ENCODE measurements at regions not wholly inside any gene's neighbourhood (a gene's known extent, or its start where the extent isn't known, plus 50 kb on each side); places are given as distances from the start of the nearest gene placed in this dataset.

DNA sequence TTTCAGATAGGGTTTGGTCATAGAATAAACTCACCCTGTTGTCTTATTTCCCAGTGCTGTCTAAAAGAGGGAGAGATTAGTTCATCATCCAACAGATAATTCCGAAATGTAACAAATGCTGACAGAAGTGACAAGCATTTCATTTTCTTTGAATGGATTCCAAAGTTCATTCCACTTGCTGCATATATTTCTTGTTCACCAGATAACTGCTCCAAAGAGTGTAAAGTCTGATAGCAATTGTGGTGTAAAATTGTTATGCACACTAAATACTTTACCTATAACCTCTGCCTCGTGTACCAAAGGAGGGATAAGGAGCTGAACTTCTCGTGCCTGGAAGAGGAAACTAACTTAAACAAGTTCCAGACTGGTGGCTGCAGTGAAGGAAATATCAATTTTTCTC, 290.0 kb upstream of the ADAMTSL1 start:
- CTCF ChIA-PET (ENCODE audit: low intra/inter-chr PET ratio, low total read pairs): no interaction called here
- no peak overlapping the region for H3K4me2 ChIP-seq (ENCODE audit: low read depth, low read length)
- intact Hi-C loops (cut with micrococcal nuclease; ENCODE audit: unreplicated experiment): no loop called here

More for the DNA sequence above, 290.0 kb upstream of the ADAMTSL1 start:
- TF ChIP-seq ZNF839 (CRISPR knock-in tag; IDR thresholded peaks at IDR 0.05; ENCODE audit: borderline replicate concordance): no peak
- TF ChIP-seq SRY (CRISPR knock-in tag; IDR thresholded peaks at IDR 0.05): no peak
- no peak for TF ChIP-seq ZNF121 (CRISPR knock-in tag; IDR thresholded peaks at IDR 0.05)
- TF ChIP-seq ZNF598 (CRISPR knock-in tag; IDR thresholded peaks at IDR 0.05; ENCODE audit: borderline replicate concordance): no peak
- no peak for TF ChIP-seq USF2 (IDR thresholded peaks at IDR 0.05; ENCODE audit: low read depth, low read length)
- no peak for TF ChIP-seq USF2 (CRISPR knock-in tag; IDR thresholded peaks at IDR 0.05; ENCODE audit: borderline replicate concordance)
- no peak for TF ChIP-seq RARG (CRISPR knock-in tag; IDR thresholded peaks at IDR 0.05; ENCODE audit: low read depth)
- TF ChIP-seq THAP11 (CRISPR knock-in tag; IDR thresholded peaks at IDR 0.05): no peak
- no peak for TF ChIP-seq JUNB (CRISPR knock-in tag; IDR thresholded peaks at IDR 0.05; ENCODE audit: borderline replicate concordance)
- TF ChIP-seq ZNF501 (CRISPR knock-in tag; IDR thresholded peaks at IDR 0.05): no peak
- no peak for TF ChIP-seq ZNF564 (CRISPR knock-in tag; IDR thresholded peaks at IDR 0.05)
- no peak for TF ChIP-seq SRSF4 (IDR thresholded peaks at IDR 0.05; ENCODE audit: low read depth, low read length, poor library complexity, severe bottlenecking)
- no peak for TF ChIP-seq ZSCAN12 (CRISPR knock-in tag; IDR thresholded peaks at IDR 0.05)
- no peak for TF ChIP-seq ARNT (IDR thresholded peaks at IDR 0.05)
- TF ChIP-seq, protein P1, sequence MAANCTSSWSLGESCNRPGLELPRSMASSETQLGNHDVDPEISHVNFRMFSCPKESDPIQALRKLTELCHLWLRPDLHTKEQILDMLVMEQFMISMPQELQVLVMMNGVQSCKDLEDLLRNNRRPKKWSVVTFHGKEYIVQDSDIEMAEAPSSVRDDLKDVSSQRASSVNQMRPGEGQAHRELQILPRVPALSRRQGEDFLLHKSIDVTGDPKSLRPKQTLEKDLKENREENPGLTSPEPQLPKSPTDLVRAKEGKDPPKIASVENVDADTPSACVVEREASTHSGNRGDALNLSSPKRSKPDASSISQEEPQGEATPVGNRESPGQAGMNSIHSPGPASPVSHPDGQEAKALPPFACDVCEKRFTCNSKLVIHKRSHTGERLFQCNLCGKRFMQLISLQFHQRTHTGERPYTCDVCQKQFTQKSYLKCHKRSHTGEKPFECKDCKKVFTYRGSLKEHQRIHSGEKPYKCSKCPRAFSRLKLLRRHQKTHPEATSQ (CRISPR knock-in tag; IDR thresholded peaks at IDR 0.05; ENCODE audit: borderline replicate concordance): no peak
- Histone ChIP-seq H2AFZ (ENCODE audit: low read length) (no peak overlapping the region), H3K27me3 (ENCODE audit: control insufficient read depth in 1 of 2, insufficient read depth in 2 of 2, low read length in 2 of 2) (no peaks in the 10 kb centered on the region), H3K9me3 (ENCODE audit: low read length) (no peaks in the 10 kb centered on the region), H3K79me2 (ENCODE audit: insufficient read depth, low read length) (no peaks in the 10 kb centered on the region), H3K36me3 (replicated peaks in 1 of 2; ENCODE audit: control insufficient read depth in 1 of 2, insufficient read depth in 2 of 2, low read length in 2 of 2) (no peaks in the 10 kb centered on the region), H4K20me1 (ENCODE audit: insufficient read depth, low read length) (no peaks in the 10 kb centered on the region), H3K9ac (ENCODE audit: insufficient read depth, low read depth, low read length) (no peak overlapping the region), H3K4me3 (replicated peaks in 1 of 3; ENCODE audit: insufficient read depth in 1 of 3, low read depth in 2 of 3, low read length in 3 of 3) (no peak overlapping the region), H3K4me1 (ENCODE audit: insufficient read depth, low read length) (no peaks in the 10 kb centered on the region), H3K27ac (ENCODE audit: extremely low read length, insufficient read depth, low read length) (no peak overlapping the region)
- no peak for ATAC-seq
- in situ Hi-C loops (cut with HindIII; ENCODE audit: extremely low pct_ligation_motif_present, low pct_unique_long_range_greater_than_20kb): no loop called here
- no peak for DNase-seq (ENCODE audit: low spot score)
- FAIRE-seq: no peak
- POLR2A ChIA-PET: no interaction called here
- 4% methylated on average over 3 of the region's 3 CpGs for WGBS (ENCODE audit: low lambda C conversion rate)
- no TSS peak for BruUV-seq (replicated peaks)

All from HepG2 (cell line).